ENCODE measurements at regions not wholly inside any gene's neighbourhood (a gene's known extent, or its start where the extent isn't known, plus 50 kb on each side); places are given as distances from the start of the nearest gene placed in this dataset.
"Not testable (repeated sequence)": the region's sequence is repeated elsewhere in the genome, so short reads cannot be mapped to it uniquely, and the experiment has no call there.

DNA sequence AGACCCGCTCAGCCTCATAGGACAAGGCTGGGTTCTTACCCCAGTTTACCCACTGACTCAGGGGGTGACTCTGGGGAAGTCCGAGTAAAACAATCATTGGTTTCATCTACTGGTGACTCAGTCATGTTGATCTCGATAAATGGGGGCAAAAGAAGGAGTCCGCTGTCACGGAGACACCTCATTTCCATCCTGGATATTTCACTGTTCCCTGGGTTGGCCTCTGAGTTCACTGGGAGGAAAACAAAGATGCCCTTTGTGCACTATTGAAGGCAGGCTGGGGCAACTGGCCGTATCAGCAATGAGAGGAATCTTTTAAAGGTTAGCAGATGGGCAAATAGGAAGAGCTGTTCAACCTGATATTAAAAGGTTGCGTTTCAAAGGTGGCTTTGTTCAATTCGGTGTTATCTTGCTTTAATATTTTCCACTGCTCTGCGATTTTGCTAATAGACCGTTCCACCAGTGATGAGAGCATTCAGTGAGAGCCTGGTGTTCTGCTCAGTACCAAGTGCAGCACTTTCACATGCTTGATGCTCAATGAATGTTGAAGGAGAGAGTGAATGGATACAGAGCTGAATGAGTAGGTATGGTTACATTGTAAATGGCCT lies 110.2 kb upstream of the EGFLAM start:
- DNase-seq (ENCODE audit: low read depth), result no peak

DNA sequence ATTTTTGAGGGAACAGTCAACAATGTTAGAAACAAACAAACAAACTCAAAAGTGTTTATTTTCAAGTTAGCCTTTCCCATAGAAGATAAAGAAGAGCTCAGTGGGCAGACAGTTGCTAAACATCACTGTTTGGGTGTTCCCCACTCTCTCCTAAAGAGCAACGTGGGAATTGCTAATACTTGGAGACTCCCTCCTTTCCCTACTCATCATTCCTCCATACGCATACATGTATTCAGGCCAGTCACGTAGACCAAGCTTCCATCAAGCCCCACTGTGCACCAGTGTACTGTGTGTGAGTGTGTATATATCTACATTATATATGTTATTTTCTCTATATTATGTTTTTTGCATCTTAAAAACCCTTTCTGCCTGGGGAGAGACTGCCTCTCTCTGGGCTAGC lies 115.0 kb upstream of the EGFLAM start:
- DNase-seq (ENCODE audit: low read depth), result no peak

DNA sequence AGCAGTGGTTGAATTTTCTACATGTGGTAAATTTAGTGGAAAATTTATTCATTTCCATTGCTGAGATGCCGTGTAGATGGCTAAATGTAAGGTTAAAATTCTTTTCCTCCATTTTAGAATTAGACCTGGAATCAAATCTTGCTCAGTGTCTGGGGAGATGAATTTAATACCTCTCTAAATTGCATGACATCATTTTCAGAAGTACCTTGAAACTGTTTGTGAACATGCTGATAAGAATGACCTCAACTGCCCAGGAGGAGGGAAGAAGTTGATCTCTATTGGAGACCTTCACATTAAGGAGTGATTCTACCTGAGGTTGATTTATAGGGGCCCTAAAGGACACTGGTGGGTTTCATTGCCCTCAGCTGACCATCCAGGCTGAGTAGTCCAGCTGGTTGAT lies 116.7 kb upstream of the EGFLAM start:
- no peak for DNase-seq (ENCODE audit: low read depth)

DNA sequence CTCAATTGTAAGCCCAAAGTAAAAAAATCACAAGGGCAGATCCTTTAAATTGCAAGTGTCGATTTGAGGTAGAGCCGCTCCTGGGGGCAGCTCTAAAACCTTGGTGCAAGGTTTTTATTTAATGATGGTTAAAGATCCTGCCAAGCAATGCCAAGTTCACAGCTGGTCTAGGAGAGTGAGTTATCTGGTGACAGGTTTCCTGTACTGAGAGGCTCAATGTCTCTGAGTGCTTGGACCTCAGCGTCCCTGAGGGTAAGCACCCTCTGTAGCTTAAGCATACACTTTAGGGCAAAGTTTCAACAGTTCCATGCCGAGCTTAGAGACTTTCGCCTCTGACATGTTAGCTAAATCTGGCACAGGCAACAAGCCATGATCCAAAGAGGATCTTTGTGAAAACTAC lies 119.8 kb upstream of the EGFLAM start:
- DNase-seq (ENCODE audit: low read depth), result no peak

DNA sequence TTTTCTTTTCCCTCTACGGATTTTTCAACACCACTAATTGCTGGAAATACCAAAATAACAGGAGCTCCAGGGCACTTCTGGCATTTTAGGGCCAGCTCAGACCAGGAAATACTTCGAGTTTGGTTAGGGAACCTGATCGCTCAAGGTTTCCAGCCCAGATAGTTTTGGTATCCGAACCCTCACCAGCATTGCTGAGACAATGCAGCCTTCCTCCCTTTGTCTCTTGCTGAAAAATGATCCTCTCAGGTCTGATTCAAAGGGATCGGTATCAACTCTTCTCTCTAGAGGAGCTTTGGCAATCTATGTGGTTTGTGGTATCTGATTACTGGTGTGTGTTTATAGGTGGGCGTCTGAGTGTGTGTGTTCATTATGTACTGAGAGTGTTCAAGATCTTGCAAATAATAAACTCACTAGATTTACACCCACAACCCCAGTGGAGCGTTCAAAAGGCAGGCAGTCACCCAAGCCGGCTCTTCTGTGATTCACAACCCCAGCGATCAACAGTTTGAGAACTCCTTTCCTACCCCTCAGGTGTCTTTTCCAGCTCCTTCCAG lies 122.8 kb upstream of the EGFLAM start:
- DNase-seq (ENCODE audit: low read depth), result no peak

DNA sequence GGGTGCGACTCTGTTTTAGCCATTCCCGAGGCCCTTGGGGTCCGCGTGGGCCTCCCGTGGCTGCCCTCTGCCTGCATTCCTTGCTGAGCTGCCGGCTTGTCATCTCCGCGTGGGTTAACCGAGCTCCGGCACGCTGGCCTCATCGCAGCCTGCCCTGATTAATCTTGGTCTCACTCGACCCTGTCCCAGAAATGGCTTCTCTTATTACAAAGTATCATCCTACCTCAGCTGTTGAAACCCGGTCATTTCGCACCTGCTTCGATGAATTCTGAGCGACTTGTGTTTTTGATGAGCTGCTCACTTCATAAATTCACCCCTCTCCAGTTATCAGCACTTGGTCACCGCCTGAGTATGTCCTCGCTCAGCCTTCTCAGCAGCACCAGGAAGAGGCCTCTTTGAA lies 123.5 kb upstream of the EGFLAM start:
- DNase-seq (ENCODE audit: low read depth), result no peak

DNA sequence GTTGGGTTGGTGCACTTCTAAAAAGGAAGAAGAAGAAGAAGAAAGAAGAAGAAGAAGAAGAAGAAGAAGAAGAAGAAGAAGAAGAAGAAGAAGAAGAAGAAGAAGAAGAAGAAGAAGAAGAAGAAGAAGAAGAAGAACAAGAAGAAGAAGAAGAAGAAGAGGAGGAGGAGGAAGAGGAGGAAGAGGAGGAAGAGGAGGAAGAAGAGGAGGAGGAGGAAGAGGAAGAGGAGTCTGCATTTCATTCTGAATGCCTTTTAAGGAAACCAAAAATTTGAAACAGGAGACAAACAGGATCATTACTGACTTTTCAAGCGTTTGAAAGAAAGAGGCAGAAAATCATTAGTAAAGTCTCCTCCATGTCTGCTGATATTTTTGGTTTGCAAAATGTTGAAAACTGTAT lies 124.1 kb upstream of the EGFLAM start:
- DNase-seq (ENCODE audit: low read depth), result not testable (repeated sequence)

DNA sequence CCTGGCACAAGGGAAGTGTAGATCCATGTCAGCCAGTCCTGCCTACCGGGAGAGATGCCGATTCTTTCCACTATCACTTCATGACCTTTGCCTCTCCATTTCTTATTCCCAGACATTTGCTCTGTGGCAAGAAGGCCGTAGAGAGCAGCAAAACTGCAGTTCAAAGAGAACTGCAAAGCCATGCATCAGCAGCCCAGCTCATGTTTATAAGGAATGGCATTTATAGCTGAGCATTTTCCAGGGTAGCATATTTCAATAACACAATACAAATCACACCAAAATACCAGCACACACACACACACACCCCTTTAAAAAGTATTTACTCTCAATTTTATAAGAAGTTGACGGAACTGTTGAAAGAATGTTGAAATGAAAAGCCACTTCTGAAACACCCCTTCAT lies 126.7 kb upstream of the EGFLAM start:
- no peak for DNase-seq (ENCODE audit: low read depth)

DNA sequence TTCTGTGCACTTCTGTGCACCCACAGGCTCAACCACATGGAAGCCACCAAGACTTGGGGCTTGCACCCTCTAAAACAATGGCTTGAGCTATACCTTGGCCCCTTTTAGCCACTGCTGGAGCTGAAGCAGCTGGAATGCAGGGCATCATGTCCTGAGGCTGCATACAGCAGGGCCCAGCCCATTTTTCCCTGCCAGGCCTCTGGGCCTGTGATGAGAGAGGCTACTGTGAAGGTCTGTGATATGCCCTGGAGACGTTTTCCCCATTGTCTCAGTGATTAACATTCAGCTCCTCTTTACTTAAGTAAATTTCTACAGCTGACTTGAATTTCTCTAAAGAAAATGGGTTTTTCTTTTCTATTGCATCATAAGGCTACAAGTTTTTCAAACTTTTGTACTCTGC lies 134.0 kb upstream of the EGFLAM start:
- DNase-seq (ENCODE audit: low read depth), result no peak

DNA sequence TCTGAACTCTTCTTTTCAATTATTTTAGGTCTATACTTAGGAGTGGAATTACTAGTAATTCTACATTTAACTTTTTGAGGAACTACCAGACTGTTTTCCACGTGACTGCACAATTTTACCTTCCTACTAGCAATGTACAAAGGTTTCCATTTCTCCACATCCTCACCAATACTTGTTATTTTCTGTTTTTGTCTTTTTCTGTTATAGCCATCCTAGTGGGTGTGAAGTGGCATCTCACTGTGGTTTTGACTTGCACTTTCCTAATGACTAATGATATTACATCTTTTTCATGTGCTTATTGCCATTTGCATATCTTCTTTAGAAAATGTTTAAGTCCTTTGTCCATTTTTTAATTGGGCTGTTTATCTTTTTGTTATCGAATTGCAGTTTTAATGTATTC lies 136.9 kb upstream of the EGFLAM start:
- no peak for DNase-seq (ENCODE audit: low read depth)

DNA sequence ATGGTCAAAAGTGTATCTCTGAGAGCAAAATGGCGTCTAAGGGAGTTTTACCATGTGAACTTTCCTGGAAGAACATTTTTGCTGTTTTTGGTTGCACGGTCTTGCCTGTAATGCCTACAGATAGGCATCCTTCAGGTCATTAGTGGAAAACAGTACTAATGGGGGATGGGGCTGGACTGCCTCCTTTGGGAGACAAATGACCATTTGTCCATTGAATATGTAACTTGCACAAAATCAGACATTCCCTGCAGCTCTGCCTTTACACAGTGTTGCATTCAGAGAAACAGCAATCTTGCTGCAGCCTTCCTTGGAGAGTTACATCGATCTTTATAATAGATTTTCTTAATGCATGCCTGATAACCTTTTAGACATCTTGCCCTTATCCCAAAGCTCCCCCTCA lies 138.5 kb upstream of the EGFLAM start:
- DNase-seq (ENCODE audit: low read depth), result no peak

DNA sequence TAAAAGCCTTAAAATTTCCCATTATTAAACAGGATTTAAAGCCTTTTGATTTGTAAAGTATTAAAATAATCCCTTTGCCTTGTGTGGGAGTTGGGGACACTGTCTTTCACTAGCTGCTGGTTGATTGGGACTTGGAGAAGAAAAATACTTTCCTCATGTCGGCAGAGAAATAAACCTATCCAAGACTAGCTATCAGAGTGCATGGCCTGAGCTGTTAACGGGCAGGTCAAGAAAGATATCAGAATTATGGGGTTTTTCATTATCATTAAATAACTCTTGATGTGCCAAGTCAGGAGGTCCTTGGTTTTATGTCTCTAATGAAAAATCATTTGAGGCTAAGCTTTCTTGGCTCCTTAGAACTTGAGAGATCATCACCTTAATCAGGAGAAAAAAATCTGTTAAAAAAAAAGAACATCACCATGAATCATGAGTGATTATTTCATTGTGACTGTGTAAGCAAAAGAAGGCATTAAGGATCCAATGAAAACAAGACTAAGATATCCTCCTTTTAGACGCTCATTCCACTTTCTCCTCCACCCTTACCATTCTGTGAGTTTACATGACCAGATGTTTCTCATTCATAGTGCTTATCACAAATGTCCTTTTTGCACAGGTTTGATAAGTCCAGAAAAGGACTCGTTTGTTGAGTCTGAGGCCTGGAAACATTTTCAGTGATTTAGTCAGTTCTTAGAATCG lies 140.4 kb upstream of the EGFLAM start:
- DNase-seq (ENCODE audit: low read depth), result no peak

DNA sequence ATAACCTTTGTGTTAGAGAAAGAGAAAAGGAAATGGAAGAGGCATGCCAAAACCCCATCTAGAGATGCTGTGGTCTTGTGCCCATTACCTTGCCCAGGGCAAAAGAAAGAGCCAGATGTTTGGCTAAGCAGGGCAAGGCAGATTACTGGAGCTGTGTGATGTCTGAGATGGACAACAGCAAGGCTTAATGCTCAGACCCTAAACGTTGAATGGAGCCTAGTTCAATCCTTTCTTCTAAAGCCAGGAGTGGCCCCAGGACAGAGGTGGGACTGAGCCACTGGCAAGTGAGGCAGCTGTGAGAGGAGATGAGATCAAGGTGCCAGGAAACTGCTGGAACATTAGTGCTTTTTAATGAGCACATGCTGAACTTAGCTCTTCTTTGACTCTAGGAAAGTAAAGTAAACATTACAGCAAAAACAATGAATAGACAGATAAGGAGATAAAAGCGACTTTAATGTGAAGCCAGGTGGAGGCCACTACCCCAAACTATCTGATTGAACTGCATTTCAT lies 143.0 kb upstream of the EGFLAM start:
- DNase-seq (ENCODE audit: low read depth), result no peak

DNA sequence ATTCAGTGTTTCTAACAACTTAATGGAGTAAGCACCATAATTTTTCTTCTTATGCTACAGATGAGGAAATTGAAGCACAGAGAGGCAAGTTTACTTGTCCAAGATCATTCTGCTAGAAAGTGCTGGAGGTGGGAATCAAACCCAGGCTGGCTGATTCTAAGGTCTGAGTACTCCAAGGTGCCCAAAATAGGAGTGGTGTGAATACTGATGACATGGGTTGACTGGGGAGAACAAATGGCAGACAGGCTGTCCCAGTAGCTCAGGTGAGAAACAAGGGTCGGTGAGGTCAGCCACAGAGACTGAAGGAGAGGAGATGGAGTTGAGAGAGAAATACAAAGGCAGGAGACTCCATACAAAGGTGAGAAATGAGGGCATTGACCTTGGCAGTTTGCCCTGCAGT lies 144.5 kb upstream of the EGFLAM start:
- no peak for DNase-seq (ENCODE audit: low read depth)

DNA sequence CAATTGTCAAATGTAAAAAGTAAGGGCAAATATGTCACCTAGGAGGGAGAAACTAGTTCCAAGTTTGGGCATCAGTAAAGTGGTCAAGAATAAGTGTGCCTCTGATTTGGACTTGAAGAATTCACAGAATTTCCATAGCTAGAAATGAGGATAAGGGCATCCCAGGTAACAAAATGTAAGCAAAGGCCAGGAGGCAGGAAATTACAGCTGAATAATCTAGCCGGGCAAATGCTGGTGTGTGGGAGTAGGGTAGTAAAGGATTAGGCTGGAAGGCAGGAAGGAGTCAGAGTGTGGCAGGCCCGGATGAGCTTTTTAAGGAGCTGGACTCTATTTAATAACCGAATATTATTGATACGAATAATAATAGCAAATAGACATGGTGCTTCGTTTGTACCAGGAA lies 144.9 kb upstream of the EGFLAM start:
- DNase-seq (ENCODE audit: low read depth), result no peak

DNA sequence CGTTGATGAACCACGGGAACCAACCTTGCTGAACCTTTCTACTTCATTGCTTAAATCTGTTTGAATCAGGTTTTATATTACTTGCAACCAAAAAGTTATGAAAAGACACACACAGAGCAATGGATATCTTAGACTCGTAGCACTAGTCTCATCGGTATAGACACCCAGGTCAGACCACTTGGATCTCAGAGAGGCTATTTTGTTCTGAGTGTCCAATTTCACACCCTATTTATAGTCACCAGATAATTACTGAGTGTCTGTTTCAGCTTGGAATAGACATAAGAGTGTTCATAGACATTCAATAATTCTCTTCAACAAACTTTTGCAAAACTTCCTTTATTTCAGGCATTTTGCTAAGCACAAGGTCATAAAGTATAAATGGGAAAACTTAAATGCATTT lies 145.4 kb upstream of the EGFLAM start:
- no peak for DNase-seq (ENCODE audit: low read depth)

DNA sequence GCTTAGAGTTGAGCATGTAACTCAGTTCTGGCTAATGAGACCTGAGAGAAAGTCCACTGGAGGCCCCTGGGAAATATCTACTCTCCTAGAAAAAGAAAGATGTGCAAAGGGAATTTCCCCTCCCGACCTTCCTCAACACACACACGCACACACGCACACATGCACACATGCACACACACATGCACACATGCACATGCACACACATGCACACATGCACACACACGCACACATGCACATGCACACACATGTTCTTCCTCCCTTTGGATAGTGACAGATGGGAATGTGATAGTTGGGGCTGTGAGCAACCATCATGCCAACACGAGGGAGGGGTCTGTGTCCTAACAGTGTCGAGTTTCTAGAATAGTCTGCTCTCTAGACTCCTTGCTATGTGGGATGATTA lies 148.2 kb upstream of the EGFLAM start:
- no peak for DNase-seq (ENCODE audit: low read depth)

DNA sequence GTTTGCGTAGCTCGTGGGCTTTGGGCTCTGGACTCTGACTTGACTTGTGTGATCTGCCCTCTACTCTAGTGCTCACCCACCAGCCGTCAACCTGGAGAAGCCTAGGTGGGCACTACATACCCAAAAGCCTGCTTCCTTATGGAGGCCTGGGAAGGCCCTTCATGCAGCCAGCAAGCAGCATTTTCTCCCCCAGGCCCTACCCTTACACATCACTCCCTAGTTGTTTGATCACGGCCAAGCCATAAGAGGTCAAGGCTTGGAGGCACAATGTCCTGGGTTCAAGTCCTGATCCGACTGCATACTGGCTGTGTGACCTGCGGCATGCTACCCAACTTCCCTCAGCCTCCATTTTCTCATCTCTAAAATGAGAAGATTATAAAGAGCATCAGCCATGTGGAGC lies 151.3 kb upstream of the EGFLAM start:
- no peak for DNase-seq (ENCODE audit: low read depth)

DNA sequence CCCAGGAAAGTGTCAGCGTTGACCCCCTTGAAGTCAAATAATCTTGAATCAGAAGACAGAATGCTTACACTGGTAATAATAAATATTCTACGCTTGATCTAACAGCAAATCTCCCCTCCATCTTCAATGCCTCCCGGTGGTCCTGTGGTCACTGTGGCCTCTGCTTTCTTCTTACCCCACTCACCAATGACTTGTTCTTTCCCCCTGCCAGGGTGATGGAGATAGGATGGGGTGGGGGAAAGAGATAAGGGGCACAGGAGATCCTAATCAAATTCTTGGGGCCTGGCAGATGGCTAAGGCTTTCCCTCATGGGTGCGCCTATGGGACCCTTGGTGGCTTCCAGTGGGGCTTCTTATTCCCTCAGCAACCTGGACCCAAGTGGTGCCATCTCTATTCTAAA lies 152.6 kb upstream of the EGFLAM start:
- DNase-seq (ENCODE audit: low read depth), result no peak

DNA sequence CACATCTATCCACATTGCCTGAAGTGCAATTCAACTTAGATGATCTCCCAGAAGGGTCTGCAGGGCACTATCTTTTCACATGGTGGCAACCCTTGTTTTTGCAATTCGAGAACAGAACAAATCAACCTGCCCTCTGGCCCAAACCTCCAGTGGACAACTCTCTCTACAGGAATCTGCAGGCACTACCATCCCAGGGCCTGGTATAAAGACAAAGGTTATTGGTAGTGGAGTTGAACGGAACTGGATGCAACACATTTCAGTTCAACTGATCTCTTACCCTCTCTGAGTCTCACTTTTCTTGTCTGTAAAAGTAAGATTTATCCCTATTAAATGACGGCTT lies 153.2 kb upstream of the EGFLAM start:
- DNase-seq (ENCODE audit: low read depth), result no peak

DNA sequence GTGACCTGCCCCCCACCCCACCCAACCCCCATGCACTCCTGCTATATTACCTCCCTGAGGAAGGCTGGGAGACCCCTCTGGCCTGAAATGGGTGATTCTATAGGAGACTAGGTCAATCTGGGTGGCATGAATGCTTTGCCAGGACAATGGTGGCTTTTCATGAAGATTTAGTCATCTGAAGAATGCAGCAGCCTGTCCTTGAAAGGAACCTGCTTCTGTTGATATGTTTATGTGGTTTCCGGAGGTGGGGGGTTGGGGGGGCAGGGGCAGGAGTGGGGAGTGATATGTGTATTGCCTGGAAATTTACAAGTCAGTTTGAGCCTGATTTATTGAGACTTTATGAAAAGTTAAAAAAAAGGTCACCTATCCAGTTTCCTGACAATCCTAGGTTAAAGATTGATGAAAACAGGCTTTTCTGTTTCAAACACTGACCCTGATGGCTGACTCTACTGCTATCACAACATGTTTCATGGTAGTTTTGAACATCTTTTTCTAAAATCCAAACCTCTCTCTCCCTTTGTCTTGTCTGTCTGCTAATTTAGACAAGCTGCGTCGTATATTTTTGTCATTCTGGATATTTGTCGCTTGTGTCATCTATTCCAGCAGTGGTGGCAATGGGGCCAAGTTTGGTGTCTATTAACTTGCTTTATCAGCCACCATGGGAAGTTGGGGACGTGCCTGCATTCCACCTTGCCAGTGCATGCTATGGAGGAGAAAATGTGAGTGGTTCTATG lies 153.7 kb upstream of the EGFLAM start:
- DNase-seq (ENCODE audit: low read depth), result peak; percentile 15

DNA sequence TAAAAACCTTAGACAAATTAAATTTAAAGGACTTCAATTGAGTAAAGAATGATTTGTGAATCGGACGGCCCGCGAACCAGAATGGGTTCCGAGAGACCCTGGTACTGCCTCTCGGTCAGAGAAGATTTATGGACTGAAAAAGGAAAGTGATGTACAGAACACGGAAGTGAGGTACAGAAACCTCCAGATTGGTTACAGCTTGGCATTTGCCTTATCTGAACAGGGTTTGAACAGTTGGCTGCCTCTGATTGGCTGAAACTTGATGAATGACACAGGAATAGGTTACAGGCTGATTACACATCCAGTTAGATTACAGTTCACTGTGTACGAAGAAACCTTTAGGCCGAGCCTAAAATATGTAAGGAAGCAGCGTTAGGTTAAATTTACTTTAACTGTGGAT lies 156.5 kb upstream of the EGFLAM start:
- no peak for DNase-seq (ENCODE audit: low read depth)
